ENCODE measurements at regions not wholly inside any gene's neighbourhood (a gene's known extent, or its start where the extent isn't known, plus 50 kb on each side); places are given as distances from the start of the nearest gene placed in this dataset.

DNA sequence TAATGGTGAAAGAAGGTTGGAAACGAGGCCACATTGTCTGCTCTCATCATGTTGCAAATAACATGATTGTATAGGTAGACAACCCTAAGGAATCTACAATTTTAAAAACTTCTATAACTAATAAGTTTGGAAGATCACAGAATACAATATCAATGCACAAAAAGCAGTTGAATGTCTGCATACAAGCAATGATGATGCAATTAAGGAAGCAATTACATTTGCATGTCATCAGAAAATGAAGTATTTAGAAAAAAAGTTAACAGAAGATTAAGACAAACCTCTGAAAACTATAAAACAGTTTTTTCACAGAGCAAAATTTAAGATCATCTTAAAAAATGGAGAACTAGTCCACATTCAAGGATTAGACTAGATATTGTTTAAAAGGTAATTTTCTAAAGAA lies 181.1 kb downstream of the METTL4 start:
- no peak overlapping the region for H3K27ac ChIP-seq (ENCODE audit: low read length)
- no peaks in the 10 kb centered on the region for H3K9me3 ChIP-seq (ENCODE audit: insufficient read depth, low read length)
- TF ChIP-seq, protein P1, sequence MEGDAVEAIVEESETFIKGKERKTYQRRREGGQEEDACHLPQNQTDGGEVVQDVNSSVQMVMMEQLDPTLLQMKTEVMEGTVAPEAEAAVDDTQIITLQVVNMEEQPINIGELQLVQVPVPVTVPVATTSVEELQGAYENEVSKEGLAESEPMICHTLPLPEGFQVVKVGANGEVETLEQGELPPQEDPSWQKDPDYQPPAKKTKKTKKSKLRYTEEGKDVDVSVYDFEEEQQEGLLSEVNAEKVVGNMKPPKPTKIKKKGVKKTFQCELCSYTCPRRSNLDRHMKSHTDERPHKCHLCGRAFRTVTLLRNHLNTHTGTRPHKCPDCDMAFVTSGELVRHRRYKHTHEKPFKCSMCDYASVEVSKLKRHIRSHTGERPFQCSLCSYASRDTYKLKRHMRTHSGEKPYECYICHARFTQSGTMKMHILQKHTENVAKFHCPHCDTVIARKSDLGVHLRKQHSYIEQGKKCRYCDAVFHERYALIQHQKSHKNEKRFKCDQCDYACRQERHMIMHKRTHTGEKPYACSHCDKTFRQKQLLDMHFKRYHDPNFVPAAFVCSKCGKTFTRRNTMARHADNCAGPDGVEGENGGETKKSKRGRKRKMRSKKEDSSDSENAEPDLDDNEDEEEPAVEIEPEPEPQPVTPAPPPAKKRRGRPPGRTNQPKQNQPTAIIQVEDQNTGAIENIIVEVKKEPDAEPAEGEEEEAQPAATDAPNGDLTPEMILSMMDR (IDR thresholded peaks at IDR 0.05; ENCODE audit: low read depth, low read length): no peak
- no peak for TF ChIP-seq EZH2phosphoT487 (IDR thresholded peaks at IDR 0.05; ENCODE audit: low read depth)
- no peaks in the 10 kb centered on the region for H4K20me1 ChIP-seq (ENCODE audit: insufficient read depth, low read length)
- H2AFZ ChIP-seq (ENCODE audit: low read depth, low read length): no peak overlapping the region
- H3K27me3 ChIP-seq (ENCODE audit: low read depth, low read length): no peaks in the 10 kb centered on the region
- H3K4me2 ChIP-seq (ENCODE audit: low read length): no peak overlapping the region
- H3K4me3 ChIP-seq (ENCODE audit: low read length): no peak overlapping the region
- H3K36me3 ChIP-seq (replicated peaks; ENCODE audit: low read depth, low read length): no peaks in the 10 kb centered on the region
- H3K4me1 ChIP-seq (ENCODE audit: low read length): peaks cover 4% of the 10 kb centered on the region
- H3K9ac ChIP-seq (ENCODE audit: low read length): no peak overlapping the region
- no peaks in the 10 kb centered on the region for H3K79me2 ChIP-seq (ENCODE audit: low read length)

DNA sequence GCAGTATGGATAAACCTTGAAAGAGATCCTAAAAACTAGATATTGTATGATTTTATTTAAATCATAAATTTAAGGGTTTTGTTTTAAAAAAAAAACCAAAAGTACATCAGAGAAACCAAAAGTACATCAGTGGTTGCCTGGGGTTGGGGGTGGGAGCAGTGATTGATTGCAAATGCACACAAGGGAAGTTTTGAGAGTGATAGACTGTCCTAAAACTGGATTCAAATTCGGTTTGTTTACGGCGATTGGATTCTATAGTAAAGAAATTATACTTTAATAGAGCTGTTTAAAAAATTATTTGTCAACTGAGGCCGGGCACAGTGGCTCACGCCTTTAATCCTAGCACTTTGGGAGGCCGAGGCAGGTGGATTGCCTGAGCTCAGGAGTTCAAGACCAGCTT lies 179.8 kb downstream of the METTL4 start:
- no peak overlapping the region for H3K9ac ChIP-seq (ENCODE audit: low read length)
- H3K4me1 ChIP-seq (ENCODE audit: low read length): peaks cover 17% of the 10 kb centered on the region
- no peak overlapping the region for H3K4me2 ChIP-seq (ENCODE audit: low read length)
- H2AFZ ChIP-seq (ENCODE audit: low read depth, low read length): no peak overlapping the region
- TF ChIP-seq, protein P1 (IDR thresholded peaks at IDR 0.05; ENCODE audit: low read depth, low read length): no peak
- no peak for TF ChIP-seq EZH2phosphoT487 (IDR thresholded peaks at IDR 0.05; ENCODE audit: low read depth)
- H4K20me1 ChIP-seq (ENCODE audit: insufficient read depth, low read length): no peaks in the 10 kb centered on the region
- no peaks in the 10 kb centered on the region for H3K36me3 ChIP-seq (replicated peaks; ENCODE audit: low read depth, low read length)
- no peaks in the 10 kb centered on the region for H3K27me3 ChIP-seq (ENCODE audit: low read depth, low read length)
- H3K4me3 ChIP-seq (ENCODE audit: low read length): no peak overlapping the region
- H3K9me3 ChIP-seq (ENCODE audit: insufficient read depth, low read length): no peaks in the 10 kb centered on the region
- no peak overlapping the region for H3K27ac ChIP-seq (ENCODE audit: low read length)
- no peaks in the 10 kb centered on the region for H3K79me2 ChIP-seq (ENCODE audit: low read length)

DNA sequence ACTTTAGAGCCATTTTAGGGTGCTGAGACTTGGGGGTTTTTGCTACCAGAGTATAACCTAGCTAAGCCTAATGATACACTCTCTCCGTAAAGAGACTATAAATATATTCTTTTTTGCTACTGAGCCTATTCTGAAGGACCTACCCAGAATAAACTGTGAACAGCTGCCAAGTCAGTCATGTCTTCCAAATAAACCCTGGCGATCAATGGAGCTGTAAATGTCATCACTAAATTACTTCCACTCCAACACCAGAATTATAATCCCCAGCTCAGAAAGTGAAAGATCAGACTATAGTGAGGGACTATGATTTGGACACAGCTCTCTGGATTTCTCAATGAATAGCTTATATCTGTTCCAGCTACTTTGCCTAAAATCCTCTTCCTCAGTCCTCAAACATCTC lies 178.9 kb downstream of the METTL4 start:
- Histone ChIP-seq H3K27me3 (ENCODE audit: low read depth, low read length) (no peaks in the 10 kb centered on the region), H3K4me2 (ENCODE audit: low read length) (no peak overlapping the region), H2AFZ (ENCODE audit: low read depth, low read length) (no peak overlapping the region), H3K4me1 (ENCODE audit: low read length) (peaks cover 21% of the 10 kb centered on the region), H3K79me2 (ENCODE audit: low read length) (no peaks in the 10 kb centered on the region), H4K20me1 (ENCODE audit: insufficient read depth, low read length) (no peaks in the 10 kb centered on the region), H3K27ac (ENCODE audit: low read length) (no peak overlapping the region), H3K36me3 (replicated peaks; ENCODE audit: low read depth, low read length) (no peaks in the 10 kb centered on the region), H3K4me3 (ENCODE audit: low read length) (no peak overlapping the region), H3K9me3 (ENCODE audit: insufficient read depth, low read length) (no peaks in the 10 kb centered on the region), H3K9ac (ENCODE audit: low read length) (no peak overlapping the region)
- TF ChIP-seq EZH2phosphoT487 (IDR thresholded peaks at IDR 0.05; ENCODE audit: low read depth): no peak
- TF ChIP-seq, protein P1 (IDR thresholded peaks at IDR 0.05; ENCODE audit: low read depth, low read length): no peak

DNA sequence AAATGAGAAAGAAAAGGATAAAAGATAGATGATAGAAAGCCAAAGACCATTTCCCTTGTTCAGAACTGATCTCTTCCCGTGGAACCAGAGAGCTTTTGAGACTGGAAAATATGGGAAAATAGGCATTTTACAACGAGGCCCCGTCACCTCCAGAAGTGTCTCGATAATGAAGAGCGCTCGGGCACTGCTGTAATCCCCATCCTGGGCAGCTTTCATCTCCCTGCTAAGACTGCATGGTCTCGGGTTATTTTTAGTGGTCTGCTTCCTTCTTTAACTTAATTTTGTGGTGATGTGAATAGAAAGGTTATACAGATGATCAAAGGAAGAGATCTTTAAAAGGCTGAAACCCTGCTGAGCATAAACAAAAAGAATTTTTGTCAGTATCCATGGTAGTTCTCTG lies 176.6 kb downstream of the METTL4 start:
- no peak for TF ChIP-seq EZH2phosphoT487 (IDR thresholded peaks at IDR 0.05; ENCODE audit: low read depth)
- TF ChIP-seq, protein P1 (IDR thresholded peaks at IDR 0.05; ENCODE audit: low read depth, low read length): no peak
- no peak overlapping the region for H3K27ac ChIP-seq (ENCODE audit: low read length)
- no peaks in the 10 kb centered on the region for H3K27me3 ChIP-seq (ENCODE audit: low read depth, low read length)
- no peak overlapping the region for H3K4me3 ChIP-seq (ENCODE audit: low read length)
- no peaks in the 10 kb centered on the region for H3K79me2 ChIP-seq (ENCODE audit: low read length)
- no peak overlapping the region for H3K9ac ChIP-seq (ENCODE audit: low read length)
- no peaks in the 10 kb centered on the region for H3K9me3 ChIP-seq (ENCODE audit: insufficient read depth, low read length)
- H2AFZ ChIP-seq (ENCODE audit: low read depth, low read length): no peak overlapping the region
- no peak overlapping the region for H3K4me2 ChIP-seq (ENCODE audit: low read length)
- H3K4me1 ChIP-seq (ENCODE audit: low read length): peaks cover 21% of the 10 kb centered on the region
- H3K36me3 ChIP-seq (replicated peaks; ENCODE audit: low read depth, low read length): no peaks in the 10 kb centered on the region
- H4K20me1 ChIP-seq (ENCODE audit: insufficient read depth, low read length): no peaks in the 10 kb centered on the region

Measured in OCI-LY3 (cell line).